SK-N-SH (cell line): ENCODE measurements at regions not wholly inside any gene's neighbourhood (a gene's known extent, or its start where the extent isn't known, plus 50 kb on each side); places are given as distances from the start of the nearest gene placed in this dataset.

ENCODE experiments used
- CTCF ChIA-PET: fragments of 300-600, 350-600 bp; formaldehyde crosslinking; extraction: SDS; loops from one replicate; lab custom pipeline; 2021; lab: Yijun Ruan, JAX
- POLR2A ChIA-PET: fragments of 350-600 bp; sonication (Branson Sonifier 250); formaldehyde crosslinking; extraction: SDS; loops from one replicate; lab custom pipeline; 2020; ENCODE audit warnings: antibody characterized with exemption, inconsistent platforms; lab: Yijun Ruan, JAX
- DNase-seq: peaks from one replicate; pipeline ENCODE4 v3.0.0; 2012
- H2AFZ ChIP-seq: fragments of 200-600 bp; sonication (generic); 2 replicates; pipeline ENCODE4 v1.8.1; 2016; ENCODE audit warnings: antibody characterized with exemption, mild to moderate bottlenecking, low read depth
- H3F3A ChIP-seq: fragments of 200-600 bp; sonication (generic); replicated peaks from 2 replicates; pipeline ENCODE3; 2016; ENCODE audit warnings: antibody characterized with exemption, mild to moderate bottlenecking; ENCODE audit not compliant: insufficient read depth
- H3K27ac ChIP-seq, 2 experiments: fragments of 200-500 bp in 1 of 2; fragments of 200-600 bp in 1 of 2; sonication (Bioruptor generic) in 1 of 2; sonication (generic), shearing (Covaris generic) in 1 of 2; 2 replicates each; pipeline versions ENCODE4 v1.5.1 to v1.6.1; 2014 to 2016; ENCODE audit warnings: low read depth in 2 of 2, inconsistent platforms in 1 of 2, low read length in 1 of 2, mild to moderate bottlenecking in 1 of 2, mixed read lengths in 1 of 2
- H3K27me3 ChIP-seq: fragments of 200-600 bp; sonication (generic), shearing (Covaris generic); 2 replicates; pipeline ENCODE4 v1.6.1; 2016; ENCODE audit warnings: mixed run types; ENCODE audit not compliant: insufficient read depth
- H3K36me3 ChIP-seq, 2 experiments: fragments of 200-500 bp in 1 of 2; fragments of 200-600 bp in 1 of 2; sonication (Bioruptor generic) in 1 of 2; sonication (generic) in 1 of 2; replicated peaks in 1 of 2; 2 replicates each; pipeline versions ENCODE3 to v1.5.1; 2014 to 2016; ENCODE audit warnings: low read length in 1 of 2, mild to moderate bottlenecking in 1 of 2; ENCODE audit not compliant: insufficient read depth in 2 of 2, control insufficient read depth in 1 of 2
- H3K4me1 ChIP-seq, 2 experiments: fragments of 200-500 bp in 1 of 2; fragments of 200-600 bp in 1 of 2; sonication (Bioruptor generic) in 1 of 2; sonication (generic), shearing (Covaris generic) in 1 of 2; 2 replicates each; pipeline versions ENCODE4 v1.5.1 to v1.6.1; 2014 to 2016; ENCODE audit warnings: low read depth in 1 of 2, low read length in 1 of 2, mixed run types in 1 of 2; ENCODE audit not compliant: insufficient read depth in 2 of 2, control insufficient read depth in 1 of 2
- H3K4me2 ChIP-seq: fragments of 200-600 bp; sonication (generic), shearing (Covaris generic); 2 replicates; pipeline ENCODE4 v1.6.1; 2017; ENCODE audit warnings: mixed run types
- H3K4me3 ChIP-seq, 2 experiments: fragments of 200-500 bp in 1 of 2; fragments of 200-600 bp in 1 of 2; sonication (Bioruptor generic) in 1 of 2; sonication (generic), shearing (Covaris generic) in 1 of 2; 2 replicates each; pipeline versions ENCODE4 v1.5.1 to v1.8.1; 2014 to 2016; ENCODE audit warnings: low read depth in 2 of 2, inconsistent platforms in 1 of 2, low read length in 1 of 2, mild to moderate bottlenecking in 1 of 2, mixed read lengths in 1 of 2, moderate library complexity in 1 of 2
- H3K79me2 ChIP-seq: fragments of 200-600 bp; sonication (generic); 2 replicates; pipeline ENCODE4 v1.8.1; 2017; ENCODE audit warnings: mild to moderate bottlenecking; ENCODE audit not compliant: insufficient read depth
- H3K9ac ChIP-seq: fragments of 200-600 bp; sonication (generic); 2 replicates; pipeline ENCODE4 v1.6.1; 2017; ENCODE audit warnings: mixed run types
- H3K9me2 ChIP-seq: fragments of 200-600 bp; sonication (generic); 2 replicates; pipeline ENCODE4 v1.6.1; 2017; ENCODE audit warnings: mixed run types
- H3K9me3 ChIP-seq: fragments of 200-600 bp; sonication (generic); 2 replicates; pipeline ENCODE4 v1.6.1; 2017; ENCODE audit warnings: mixed run types, mild to moderate bottlenecking, moderate library complexity
- H4K20me1 ChIP-seq: fragments of 200-600 bp; sonication (generic); 2 replicates; pipeline ENCODE4 v1.6.1; 2017; ENCODE audit warnings: mild to moderate bottlenecking, mixed run types; ENCODE audit not compliant: insufficient read depth
- CHD2 ChIP-seq: fragments of 150-350 bp; IDR thresholded peaks from 2 replicates; pipeline ENCODE4 v1.6.1; 2018; ENCODE audit warnings: low read length; ENCODE audit not compliant: partially characterized antibody
- ELF1 ChIP-seq: IDR thresholded peaks from 2 replicates; pipeline ENCODE4 v1.4.0; 2012
- EZH2phosphoT487 ChIP-seq: fragments of 200-600 bp; sonication (generic); IDR thresholded peaks from 2 replicates; pipeline ENCODE4 v1.6.1; 2017; ENCODE audit warnings: low read depth, mixed run types, mild to moderate bottlenecking, antibody characterized with exemption, moderate library complexity, borderline replicate concordance
- FOSL2 ChIP-seq: IDR thresholded peaks from 2 replicates; pipeline ENCODE4 v1.4.0; 2012; ENCODE audit warnings: low read depth, mild to moderate bottlenecking, moderate library complexity, borderline replicate concordance
- GABPA ChIP-seq: IDR thresholded peaks from 2 replicates; pipeline ENCODE4 v1.4.0; 2012; ENCODE audit warnings: low read depth, mild to moderate bottlenecking
- GATA2 ChIP-seq: sonication (generic); formaldehyde crosslinking; IDR thresholded peaks from 2 replicates; pipeline ENCODE4 v1.5.0; 2020; ENCODE audit warnings: mild to moderate bottlenecking, missing genetic modification reagents
- JUND ChIP-seq: IDR thresholded peaks from 2 replicates; pipeline ENCODE4 v1.4.0; 2012
- NFIC ChIP-seq: IDR thresholded peaks from 2 replicates; pipeline ENCODE4 v1.4.0; 2012; ENCODE audit warnings: borderline replicate concordance
- PBX3 ChIP-seq: IDR thresholded peaks from 2 replicates; pipeline ENCODE4; 2012
- POLR2AphosphoS5 ChIP-seq: IDR thresholded peaks from 2 replicates; pipeline ENCODE4 v1.6.1; 2012; ENCODE audit warnings: low read depth, low read length
- RFX5 ChIP-seq: IDR thresholded peaks from 2 replicates; pipeline ENCODE4 v1.6.1; 2012; ENCODE audit warnings: mild to moderate bottlenecking, improper control_type of control experiment, low read length
- RXRA ChIP-seq: IDR thresholded peaks from 2 replicates; pipeline ENCODE4 v1.4.0; 2012; ENCODE audit warnings: low read depth, mild to moderate bottlenecking, borderline replicate concordance
- SIN3A ChIP-seq: IDR thresholded peaks from 2 replicates; pipeline ENCODE4 v1.6.1; 2012; ENCODE audit warnings: low read depth, mild to moderate bottlenecking, low read length, moderate library complexity, borderline replicate concordance
- USF2 ChIP-seq: fragments of 150-350 bp; IDR thresholded peaks from 2 replicates; pipeline ENCODE4 v1.6.1; 2017; ENCODE audit warnings: antibody characterized with exemption, low read length, low read depth, borderline replicate concordance
- WGBS: methylation state at CpG from one replicate; pipeline ENCODE4 v1.1.6; 2017; ENCODE audit warnings: low lambda C conversion rate; 5-methylcytosine and 5-hydroxymethylcytosine counted together
- TF ChIP-seq, protein P1 (sequence below): fragments of 150-350 bp; IDR thresholded peaks from 2 replicates; pipeline ENCODE4 v1.6.1; 2016; ENCODE audit warnings: mild to moderate bottlenecking, low read depth, low read length
- TF ChIP-seq, protein P2 (sequence below): IDR thresholded peaks from 2 replicates; pipeline ENCODE4 v1.4.0; 2012; ENCODE audit warnings: low read depth, borderline replicate concordance

- Histone ChIP-seq H4K20me1 (no peaks in the 10 kb centered on the region), H3K36me3 (no peaks in the 10 kb centered on the region), H3K27me3 (no peaks in the 10 kb centered on the region), H3K9ac (no peak overlapping the region), H3K9me3 (no peaks in the 10 kb centered on the region), H2AFZ (no peak overlapping the region), H3K9me2 (no peaks in the 10 kb centered on the region), H3K4me2 (no peak overlapping the region), H3K27ac (no peak overlapping the region), H3K4me3 (no peak overlapping the region), H3K4me1 (no peaks in the 10 kb centered on the region), H3F3A (no peaks in the 10 kb centered on the region), H3K79me2 (no peaks in the 10 kb centered on the region)
- TF ChIP-seq POLR2AphosphoS5 (no peak), RFX5 (no peak), RXRA (no peak), ELF1 (no peak), USF2 (no peak), FOSL2 (no peak)
- 30% methylated on average over 5 of the region's 5 CpGs for WGBS
- ChIA-PET CTCF (interaction anchor here (1.0 kb wide), 1 partner anchor 14 kb away, joined by 3 read pairs; no protein-coding TSS in a partner anchor), POLR2A (no interaction called here)
- DNase-seq: no peak
Observed at GRCh38 chr16:54822492-54822891, 108.2 kb upstream of the IRX5 start.

DNA sequence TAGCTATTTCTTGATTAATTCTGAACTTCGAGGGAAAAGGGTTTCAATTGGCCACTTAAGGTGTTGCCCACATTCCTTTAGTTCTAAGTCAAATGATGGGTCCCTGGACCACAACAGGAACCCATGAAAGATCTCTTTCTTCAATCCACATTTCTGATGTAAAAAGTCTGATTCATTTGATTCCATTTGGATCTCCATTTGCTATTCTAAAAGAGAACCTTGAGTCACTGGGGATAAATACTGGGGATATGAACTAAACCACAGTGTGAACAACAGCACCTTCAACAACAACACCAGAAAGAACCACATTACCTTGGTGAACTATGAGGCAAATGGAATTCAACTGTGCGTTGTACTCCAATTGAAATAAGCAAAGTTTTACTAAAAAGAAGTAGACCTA, 108.9 kb upstream of the IRX5 start:
- no peaks in the 10 kb centered on the region for H3K79me2 ChIP-seq
- no peaks in the 10 kb centered on the region for H3K36me3 ChIP-seq
- no peaks in the 10 kb centered on the region for H3K9me2 ChIP-seq
- no peaks in the 10 kb centered on the region for H3K9me3 ChIP-seq
- H3K4me1 ChIP-seq: no peaks in the 10 kb centered on the region
- POLR2A ChIA-PET: no interaction called here
- no peaks in the 10 kb centered on the region for H3F3A ChIP-seq
- H3K27me3 ChIP-seq: no peaks in the 10 kb centered on the region
- H3K4me3 ChIP-seq: no peak overlapping the region
- H4K20me1 ChIP-seq: no peaks in the 10 kb centered on the region
- H2AFZ ChIP-seq: no peak overlapping the region
- H3K27ac ChIP-seq: no peak overlapping the region
- no peak overlapping the region for H3K9ac ChIP-seq
- 39% methylated on average over 2 of the region's 2 CpGs for WGBS
- no peak overlapping the region for H3K4me2 ChIP-seq
- no peak for TF ChIP-seq SIN3A
- TF ChIP-seq, protein P1, sequence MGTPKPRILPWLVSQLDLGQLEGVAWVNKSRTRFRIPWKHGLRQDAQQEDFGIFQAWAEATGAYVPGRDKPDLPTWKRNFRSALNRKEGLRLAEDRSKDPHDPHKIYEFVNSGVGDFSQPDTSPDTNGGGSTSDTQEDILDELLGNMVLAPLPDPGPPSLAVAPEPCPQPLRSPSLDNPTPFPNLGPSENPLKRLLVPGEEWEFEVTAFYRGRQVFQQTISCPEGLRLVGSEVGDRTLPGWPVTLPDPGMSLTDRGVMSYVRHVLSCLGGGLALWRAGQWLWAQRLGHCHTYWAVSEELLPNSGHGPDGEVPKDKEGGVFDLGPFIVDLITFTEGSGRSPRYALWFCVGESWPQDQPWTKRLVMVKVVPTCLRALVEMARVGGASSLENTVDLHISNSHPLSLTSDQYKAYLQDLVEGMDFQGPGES: no peak
- TF ChIP-seq, all 33 proteins: peak for 0
- CTCF ChIA-PET: no interaction called here
- DNase-seq: no peak

- CTCF ChIA-PET: interaction anchor here (0.6 to 1.2 kb wide), 5 partner anchors 10 to 553 kb away, joined by 3 to 6 read pairs (median 3); no protein-coding TSS in a partner anchor
- TF ChIP-seq, protein P2, sequence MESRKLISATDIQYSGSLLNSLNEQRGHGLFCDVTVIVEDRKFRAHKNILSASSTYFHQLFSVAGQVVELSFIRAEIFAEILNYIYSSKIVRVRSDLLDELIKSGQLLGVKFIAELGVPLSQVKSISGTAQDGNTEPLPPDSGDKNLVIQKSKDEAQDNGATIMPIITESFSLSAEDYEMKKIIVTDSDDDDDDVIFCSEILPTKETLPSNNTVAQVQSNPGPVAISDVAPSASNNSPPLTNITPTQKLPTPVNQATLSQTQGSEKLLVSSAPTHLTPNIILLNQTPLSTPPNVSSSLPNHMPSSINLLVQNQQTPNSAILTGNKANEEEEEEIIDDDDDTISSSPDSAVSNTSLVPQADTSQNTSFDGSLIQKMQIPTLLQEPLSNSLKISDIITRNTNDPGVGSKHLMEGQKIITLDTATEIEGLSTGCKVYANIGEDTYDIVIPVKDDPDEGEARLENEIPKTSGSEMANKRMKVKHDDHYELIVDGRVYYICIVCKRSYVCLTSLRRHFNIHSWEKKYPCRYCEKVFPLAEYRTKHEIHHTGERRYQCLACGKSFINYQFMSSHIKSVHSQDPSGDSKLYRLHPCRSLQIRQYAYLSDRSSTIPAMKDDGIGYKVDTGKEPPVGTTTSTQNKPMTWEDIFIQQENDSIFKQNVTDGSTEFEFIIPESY: no peak
- no peak for TF ChIP-seq FOSL2
- TF ChIP-seq GABPA: no peak
- TF ChIP-seq CHD2: no peak
- no peak for TF ChIP-seq NFIC
- no peak for TF ChIP-seq EZH2phosphoT487
- no peak for TF ChIP-seq JUND
- no peak for TF ChIP-seq PBX3
- no peak for TF ChIP-seq GATA2
Observed at GRCh38 chr16:54817940-54818574, 112.6 kb upstream of the IRX5 start.

More at GRCh38 chr16:54817940-54818574, 112.6 kb upstream of the IRX5 start:
- H2AFZ ChIP-seq: no peak overlapping the region
- no peak overlapping the region for H3K4me2 ChIP-seq
- H3K9me2 ChIP-seq: no peaks in the 10 kb centered on the region
- H3K9me3 ChIP-seq: no peaks in the 10 kb centered on the region
- no peaks in the 10 kb centered on the region for H3K36me3 ChIP-seq
- no peaks in the 10 kb centered on the region for H3K27me3 ChIP-seq
- no peak overlapping the region for H3K4me3 ChIP-seq
- H3K4me1 ChIP-seq: no peaks in the 10 kb centered on the region
- H3K27ac ChIP-seq: no peak overlapping the region
- H4K20me1 ChIP-seq: no peaks in the 10 kb centered on the region
- WGBS: 69% methylated on average over 17 of the region's 17 CpGs
- POLR2A ChIA-PET: no interaction called here
- DNase-seq: no peak
- H3K9ac ChIP-seq: no peak overlapping the region
- no peaks in the 10 kb centered on the region for H3F3A ChIP-seq
- no peaks in the 10 kb centered on the region for H3K79me2 ChIP-seq
